ENCODE measurements at regions not wholly inside any gene's neighbourhood (a gene's known extent, or its start where the extent isn't known, plus 50 kb on each side); places are given as distances from the start of the nearest gene placed in this dataset.

DNA sequence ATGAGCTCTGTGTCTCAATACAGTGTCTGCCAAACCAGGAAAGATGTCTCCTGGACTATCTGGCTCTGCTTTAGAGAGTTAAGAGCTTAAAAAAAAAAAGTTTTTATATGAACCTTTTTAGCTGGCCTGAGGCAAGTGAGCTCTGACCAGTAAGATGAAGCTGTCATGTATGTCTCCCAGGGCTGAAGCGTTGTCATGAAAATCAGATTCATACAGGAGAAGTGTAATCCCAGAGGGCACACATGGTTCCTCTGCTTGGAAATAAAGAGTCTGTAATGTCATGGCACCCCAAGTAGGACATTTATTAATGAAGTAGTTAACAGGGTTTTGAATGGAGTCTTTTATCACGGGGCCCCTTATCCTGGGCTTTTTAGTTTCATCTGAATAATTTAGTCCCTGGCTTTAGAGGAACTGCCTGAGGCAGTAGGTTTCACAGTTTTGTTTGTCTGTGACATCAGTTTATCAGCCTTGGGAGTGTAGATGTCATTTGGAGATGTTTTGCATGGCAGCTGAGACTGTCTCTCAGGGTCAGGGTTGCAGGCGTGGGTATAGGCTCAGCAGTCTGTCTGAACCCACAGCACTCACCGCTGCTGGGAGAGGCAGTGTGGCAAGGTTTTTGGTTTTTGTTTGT lies 223.3 kb downstream of the DIRAS2 start:
- Histone ChIP-seq H3K4me3 (no peak overlapping the region), H3K4me1 (replicated peaks) (no peaks in the 10 kb centered on the region), H3K36me3 (no peaks in the 10 kb centered on the region), H3K27ac (no peak overlapping the region), H3K27me3 (replicated peaks; ENCODE audit: insufficient read depth) (no peaks in the 10 kb centered on the region), H3K9me3 (no peaks in the 10 kb centered on the region)
- whole genome bisulfite sequencing: 70% methylated on average over 4 of the region's 4 CpGs
- no peak for TF ChIP-seq CTCF (IDR thresholded peaks at IDR 0.05)
- TF ChIP-seq POLR2AphosphoS5 (IDR thresholded peaks at IDR 0.05): no peak
- TF ChIP-seq POLR2A (IDR thresholded peaks at IDR 0.05): no peak
- intact Hi-C loops (cut with DNase I): no loop called here
- DNase-seq (ENCODE audit: low spot score): no peak

GRCh38 chr9:90420211-90420610 lies 222.4 kb downstream of the DIRAS2 start:
- intact Hi-C loops (cut with DNase I): no loop called here
- no peak for DNase-seq (ENCODE audit: low spot score)
- Histone ChIP-seq H3K36me3 (no peaks in the 10 kb centered on the region), H3K27ac (no peak overlapping the region), H3K4me3 (no peak overlapping the region), H3K9me3 (no peaks in the 10 kb centered on the region), H3K27me3 (replicated peaks; ENCODE audit: insufficient read depth) (no peaks in the 10 kb centered on the region), H3K4me1 (replicated peaks) (no peaks in the 10 kb centered on the region)
- TF ChIP-seq POLR2AphosphoS5 (IDR thresholded peaks at IDR 0.05) (no peak), CTCF (IDR thresholded peaks at IDR 0.05) (no peak), POLR2A (IDR thresholded peaks at IDR 0.05) (no peak)
- WGBS: 61% methylated on average over 3 of the region's 3 CpGs

DNA sequence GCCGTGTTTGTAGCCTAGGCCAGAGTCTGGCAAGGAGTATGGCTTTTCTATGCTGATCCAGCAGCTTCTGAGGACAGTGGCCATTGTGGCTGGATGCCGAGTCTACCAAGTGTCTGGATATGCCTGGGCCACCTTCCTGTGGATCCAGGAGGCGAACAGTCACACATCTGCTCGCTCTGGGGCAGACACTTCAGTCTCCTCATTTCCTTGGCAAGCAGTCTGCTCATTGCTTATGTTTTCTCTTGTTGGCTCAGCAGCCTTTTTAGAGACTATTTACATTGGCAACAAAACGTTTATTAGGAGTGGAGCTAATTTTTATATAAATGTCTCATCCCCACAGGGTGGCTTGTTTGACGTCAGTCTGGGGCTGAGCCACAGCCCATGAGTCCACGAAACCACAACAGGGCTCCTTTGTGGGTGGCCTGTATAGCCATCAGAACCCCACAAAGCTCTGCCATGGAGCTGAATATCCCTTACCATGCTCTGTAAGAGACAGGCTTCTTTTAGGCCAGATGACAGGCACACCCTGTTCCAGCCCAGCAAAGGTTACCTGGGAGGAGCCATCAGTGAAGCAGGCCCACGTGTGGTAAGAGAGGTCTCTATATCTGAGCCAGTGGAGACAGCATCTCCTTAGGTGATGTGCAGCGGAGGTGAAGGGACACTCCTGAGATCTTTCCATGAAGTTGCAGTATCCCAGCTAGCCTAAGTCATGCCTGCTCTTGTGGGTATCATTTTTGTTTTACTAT lies 221.7 kb downstream of the DIRAS2 start:
- DNase-seq (ENCODE audit: low spot score): no peak
- Histone ChIP-seq H3K4me1 (replicated peaks) (no peaks in the 10 kb centered on the region), H3K9me3 (no peaks in the 10 kb centered on the region), H3K36me3 (no peaks in the 10 kb centered on the region), H3K27me3 (replicated peaks; ENCODE audit: insufficient read depth) (no peaks in the 10 kb centered on the region), H3K4me3 (no peak overlapping the region), H3K27ac (no peak overlapping the region)
- WGBS: 23% methylated on average over 8 of the region's 9 CpGs
- intact Hi-C loops (cut with DNase I): no loop called here
- TF ChIP-seq POLR2AphosphoS5 (IDR thresholded peaks at IDR 0.05): no peak
- no peak for TF ChIP-seq POLR2A (IDR thresholded peaks at IDR 0.05)
- TF ChIP-seq CTCF (IDR thresholded peaks at IDR 0.05): no peak

DNA sequence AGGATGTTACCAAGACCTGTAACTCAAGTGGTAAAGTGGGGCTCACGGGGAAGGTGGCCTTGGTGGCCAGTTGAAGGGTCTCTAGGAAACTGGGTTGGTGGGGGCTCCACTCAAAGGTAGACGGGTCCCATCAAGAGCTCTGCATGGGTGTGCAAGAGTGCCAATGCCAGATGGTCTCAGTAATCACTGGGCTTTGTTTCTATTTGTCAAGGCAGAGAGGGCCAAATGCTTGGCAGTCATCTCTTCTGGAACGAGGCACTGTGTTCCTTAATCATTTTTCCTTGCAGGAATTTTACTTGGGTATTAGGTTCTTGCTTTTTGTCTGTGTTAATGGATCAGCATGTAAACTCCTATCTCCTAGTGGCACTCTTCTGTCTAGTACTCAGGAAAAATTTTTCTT lies 220.8 kb downstream of the DIRAS2 start:
- Histone ChIP-seq H3K36me3 (no peaks in the 10 kb centered on the region), H3K27ac (no peak overlapping the region), H3K4me1 (replicated peaks) (no peaks in the 10 kb centered on the region), H3K4me3 (no peak overlapping the region), H3K9me3 (no peaks in the 10 kb centered on the region), H3K27me3 (replicated peaks; ENCODE audit: insufficient read depth) (no peaks in the 10 kb centered on the region)
- DNase-seq (ENCODE audit: low spot score): no peak
- TF ChIP-seq POLR2AphosphoS5 (IDR thresholded peaks at IDR 0.05) (no peak), CTCF (IDR thresholded peaks at IDR 0.05) (no peak), POLR2A (IDR thresholded peaks at IDR 0.05) (no peak)
- WGBS: 76% methylated on average over 3 of the region's 3 CpGs
- intact Hi-C loops (cut with DNase I): no loop called here
